HepG2 (cell line): ENCODE measurements at regions not wholly inside any gene's neighbourhood (a gene's known extent, or its start where the extent isn't known, plus 50 kb on each side); places are given as distances from the start of the nearest gene placed in this dataset.
"Not testable (repeated sequence)": the region's sequence is repeated elsewhere in the genome, so short reads cannot be mapped to it uniquely, and the experiment has no call there.

ENCODE experiments used
- CEBPB ChIP-seq: IDR thresholded peaks from 2 replicates; pipeline ENCODE4 v1.6.1; 2011; ENCODE audit warnings: low read depth, low read length, improper control_type of control experiment, borderline replicate concordance
- CHD4 ChIP-seq: fragments of 200-600 bp; sonication (generic); IDR thresholded peaks from 2 replicates; pipeline ENCODE4 v1.7.0; 2017; ENCODE audit warnings: mild to moderate bottlenecking, low read length, borderline replicate concordance
- EP300 ChIP-seq, 3 experiments: sonication (generic) in 1 of 3; formaldehyde crosslinking in 1 of 3; IDR thresholded peaks; 2 replicates each; pipeline versions ENCODE4 v1.5.1 to v1.6.1; 2011 to 2020; ENCODE audit warnings: low read depth in 2 of 3, low read length in 2 of 3, borderline replicate concordance in 1 of 3, improper control_type of control experiment in 1 of 3, mild to moderate bottlenecking in 1 of 3, missing genetic modification reagents in 1 of 3, moderate library complexity in 1 of 3
- PHF8 ChIP-seq: sonication (generic); formaldehyde crosslinking; IDR thresholded peaks from 2 replicates; pipeline ENCODE4 v1.5.0; 2020; ENCODE audit warnings: missing genetic modification reagents
- POLR2A ChIP-seq, 2 experiments: IDR thresholded peaks; 2 replicates each; pipeline ENCODE4 v1.6.1; 2011; ENCODE audit warnings: low read depth in 2 of 2, low read length in 2 of 2, mild to moderate bottlenecking in 1 of 2, moderate library complexity in 1 of 2; ENCODE audit not compliant: insufficient read depth in 1 of 2
- POLR2AphosphoS5 ChIP-seq: IDR thresholded peaks from 2 replicates; pipeline ENCODE4 v1.6.1; 2012; ENCODE audit warnings: low read depth, low read length
- TEAD2 ChIP-seq: sonication (generic); formaldehyde crosslinking; IDR thresholded peaks from 2 replicates; pipeline ENCODE4 v1.9.0; 2021; ENCODE audit warnings: missing genetic modification reagents
- ZNF546 ChIP-seq: sonication (generic); formaldehyde crosslinking; conservative IDR thresholded peaks from 2 replicates; pipeline ENCODE4 v1.8.1; 2023; ENCODE audit warnings: mild to moderate bottlenecking, missing genetic modification reagents
- TF ChIP-seq, protein P1 (sequence below): sonication (generic); formaldehyde crosslinking; IDR thresholded peaks from 2 replicates; pipeline ENCODE4 v1.5.0; 2020; ENCODE audit warnings: mild to moderate bottlenecking, missing genetic modification reagents, moderate library complexity
- TF ChIP-seq, protein P2 (sequence below): IDR thresholded peaks from 2 replicates; pipeline ENCODE4 v1.6.1; 2016
- TF ChIP-seq, protein P3 (sequence below): sonication (generic); formaldehyde crosslinking; IDR thresholded peaks from 2 replicates; pipeline ENCODE4 v1.5.0; 2020; ENCODE audit warnings: missing genetic modification reagents
- TF ChIP-seq, protein P4 (sequence below): sonication (generic); formaldehyde crosslinking; IDR thresholded peaks from 2 replicates; pipeline ENCODE4 v1.8.1; 2023; ENCODE audit warnings: mild to moderate bottlenecking, moderate library complexity, missing genetic modification reagents

DNA sequence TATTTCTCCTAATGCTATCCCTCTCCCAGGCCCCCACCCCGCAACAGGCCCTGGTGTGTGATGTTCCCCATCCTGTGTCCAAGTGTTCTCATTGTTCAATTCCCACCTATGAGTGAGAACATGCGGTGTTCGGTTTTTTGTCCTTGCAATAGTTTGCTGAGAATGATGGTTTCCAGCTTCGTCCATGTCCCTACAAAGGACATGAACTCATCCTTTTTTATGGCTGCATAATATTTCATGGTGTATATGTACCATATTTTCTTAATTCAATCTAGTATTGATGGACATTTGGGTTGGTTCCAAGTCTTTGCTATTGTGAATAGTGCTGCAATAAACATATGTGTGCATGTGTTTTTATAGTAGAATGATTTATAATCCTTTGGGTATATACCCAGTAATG lies 1270.3 kb downstream of the UQCRFS1 start:
- not testable (repeated sequence) for TF ChIP-seq ZNF546 (CRISPR knock-in tag); PHF8; POLR2AphosphoS5; CEBPB; CHD4; TEAD2; POLR2A (IDR thresholded peaks at IDR 0.05; ENCODE audit: insufficient read depth in 1 of 2, low read depth in 2 of 2, low read length in 2 of 2); EP300 (IDR thresholded peaks at IDR 0.05; ENCODE audit: low read depth in 2 of 2, low read length in 2 of 2); EP300 (CRISPR knock-in tag; IDR thresholded peaks at IDR 0.05; ENCODE audit: borderline replicate concordance)
- TF ChIP-seq, protein P1, sequence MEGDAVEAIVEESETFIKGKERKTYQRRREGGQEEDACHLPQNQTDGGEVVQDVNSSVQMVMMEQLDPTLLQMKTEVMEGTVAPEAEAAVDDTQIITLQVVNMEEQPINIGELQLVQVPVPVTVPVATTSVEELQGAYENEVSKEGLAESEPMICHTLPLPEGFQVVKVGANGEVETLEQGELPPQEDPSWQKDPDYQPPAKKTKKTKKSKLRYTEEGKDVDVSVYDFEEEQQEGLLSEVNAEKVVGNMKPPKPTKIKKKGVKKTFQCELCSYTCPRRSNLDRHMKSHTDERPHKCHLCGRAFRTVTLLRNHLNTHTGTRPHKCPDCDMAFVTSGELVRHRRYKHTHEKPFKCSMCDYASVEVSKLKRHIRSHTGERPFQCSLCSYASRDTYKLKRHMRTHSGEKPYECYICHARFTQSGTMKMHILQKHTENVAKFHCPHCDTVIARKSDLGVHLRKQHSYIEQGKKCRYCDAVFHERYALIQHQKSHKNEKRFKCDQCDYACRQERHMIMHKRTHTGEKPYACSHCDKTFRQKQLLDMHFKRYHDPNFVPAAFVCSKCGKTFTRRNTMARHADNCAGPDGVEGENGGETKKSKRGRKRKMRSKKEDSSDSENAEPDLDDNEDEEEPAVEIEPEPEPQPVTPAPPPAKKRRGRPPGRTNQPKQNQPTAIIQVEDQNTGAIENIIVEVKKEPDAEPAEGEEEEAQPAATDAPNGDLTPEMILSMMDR: not testable (repeated sequence)
- TF ChIP-seq, protein P2, sequence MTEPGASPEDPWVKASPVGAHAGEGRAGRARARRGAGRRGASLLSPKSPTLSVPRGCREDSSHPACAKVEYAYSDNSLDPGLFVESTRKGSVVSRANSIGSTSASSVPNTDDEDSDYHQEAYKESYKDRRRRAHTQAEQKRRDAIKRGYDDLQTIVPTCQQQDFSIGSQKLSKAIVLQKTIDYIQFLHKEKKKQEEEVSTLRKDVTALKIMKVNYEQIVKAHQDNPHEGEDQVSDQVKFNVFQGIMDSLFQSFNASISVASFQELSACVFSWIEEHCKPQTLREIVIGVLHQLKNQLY (CRISPR knock-in tag): not testable (repeated sequence)
- TF ChIP-seq, protein P3, sequence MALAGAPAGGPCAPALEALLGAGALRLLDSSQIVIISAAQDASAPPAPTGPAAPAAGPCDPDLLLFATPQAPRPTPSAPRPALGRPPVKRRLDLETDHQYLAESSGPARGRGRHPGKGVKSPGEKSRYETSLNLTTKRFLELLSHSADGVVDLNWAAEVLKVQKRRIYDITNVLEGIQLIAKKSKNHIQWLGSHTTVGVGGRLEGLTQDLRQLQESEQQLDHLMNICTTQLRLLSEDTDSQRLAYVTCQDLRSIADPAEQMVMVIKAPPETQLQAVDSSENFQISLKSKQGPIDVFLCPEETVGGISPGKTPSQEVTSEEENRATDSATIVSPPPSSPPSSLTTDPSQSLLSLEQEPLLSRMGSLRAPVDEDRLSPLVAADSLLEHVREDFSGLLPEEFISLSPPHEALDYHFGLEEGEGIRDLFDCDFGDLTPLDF (CRISPR knock-in tag): not testable (repeated sequence)
- TF ChIP-seq, protein P4, sequence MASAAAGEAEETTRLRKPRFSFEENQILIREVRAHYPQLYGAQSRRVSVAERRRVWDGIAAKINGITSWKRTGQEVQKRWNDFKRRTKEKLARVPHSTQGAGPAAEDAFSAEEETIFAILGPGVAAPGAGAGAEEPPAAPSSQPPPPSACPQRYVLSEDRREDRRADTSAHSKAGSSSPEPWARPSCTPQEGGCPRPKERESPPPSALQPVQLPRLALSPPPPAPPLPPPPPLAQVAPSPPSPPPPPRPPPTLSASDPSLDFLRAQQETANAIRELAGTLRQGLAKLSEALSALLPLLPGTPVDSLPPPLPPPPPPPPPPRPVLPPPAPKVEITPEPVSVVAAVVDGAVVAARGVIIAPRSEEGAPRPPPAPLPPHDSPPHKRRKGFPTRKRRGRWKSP (CRISPR knock-in tag): not testable (repeated sequence)
